CD4-positive, alpha-beta T cell treated with Interleukin-15 for 4 hours (primary cell): ENCODE measurements at regions not wholly inside any gene's neighbourhood (a gene's known extent, or its start where the extent isn't known, plus 50 kb on each side); places are given as distances from the start of the nearest gene placed in this dataset.
"Not testable (repeated sequence)": the region's sequence is repeated elsewhere in the genome, so short reads cannot be mapped to it uniquely, and the experiment has no call there.

Experiments
- DNase-seq: peaks from one replicate; pipeline ENCODE4 v3.0.0-alpha.2; 2020; ENCODE audit warnings: low spot score

- no peak for DNase-seq
Observed at GRCh38 chr4:112775801-112776200, 138.9 kb downstream of the LARP7 start.

DNA sequence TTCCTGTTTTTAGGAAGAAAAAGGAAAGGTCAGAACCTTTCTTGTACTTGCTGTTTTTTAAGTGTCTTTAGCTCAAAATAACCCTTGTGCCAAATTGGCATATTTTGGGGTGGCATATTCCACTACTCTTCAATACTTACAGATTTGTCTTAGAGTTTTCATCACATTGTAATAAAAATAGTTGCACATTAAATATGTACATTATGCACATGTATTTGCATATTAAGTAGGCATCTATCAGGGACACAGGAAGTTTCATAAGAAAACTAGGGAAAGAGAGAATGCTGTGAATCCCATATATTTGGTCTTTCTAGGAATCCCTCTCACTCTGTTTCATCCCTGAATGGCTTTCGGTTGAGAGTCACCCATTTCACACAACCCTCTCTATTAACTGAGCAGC lies 139.6 kb downstream of the LARP7 start:
- no peak for DNase-seq

- no peak for DNase-seq
Observed at GRCh38 chr4:112778520-112778919, 141.6 kb downstream of the LARP7 start.

DNA sequence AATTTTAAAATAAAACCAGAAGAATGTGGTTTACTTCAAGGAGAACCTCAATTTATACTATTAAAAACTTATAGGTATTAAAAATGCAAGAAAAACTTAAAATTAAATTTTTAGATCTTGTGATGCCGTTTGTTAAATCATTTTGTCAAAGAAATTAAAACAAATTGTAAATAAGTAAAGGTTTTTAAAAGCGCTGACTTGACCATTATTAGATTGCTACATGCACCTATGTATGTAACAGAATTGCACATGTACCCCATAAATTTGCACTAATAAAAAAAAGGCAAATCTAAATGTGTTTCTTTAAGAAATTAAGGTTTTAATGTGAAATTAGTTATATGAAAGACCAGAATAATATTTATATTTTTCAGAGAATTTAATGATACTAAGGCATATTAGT lies 156.1 kb downstream of the LARP7 start:
- no peak for DNase-seq

DNA sequence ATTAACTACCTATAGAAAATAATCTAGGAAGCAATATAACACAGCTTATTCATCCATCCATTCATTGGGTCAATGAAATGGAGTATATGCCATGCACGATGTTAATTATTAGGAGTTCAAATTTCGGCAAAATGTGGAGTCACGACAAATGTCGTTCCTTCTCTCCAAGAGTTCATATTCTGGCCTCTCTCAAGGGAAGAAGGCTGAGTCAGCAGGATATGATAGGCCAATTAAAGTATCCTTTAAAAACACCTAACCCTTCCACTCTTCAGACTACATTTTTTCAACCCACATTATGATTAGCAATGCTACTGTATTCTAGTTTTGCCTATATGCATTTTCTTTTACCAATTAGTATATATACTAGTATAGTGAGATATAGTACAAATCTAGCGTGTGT lies 163.1 kb downstream of the LARP7 start:
- DNase-seq: no peak

DNA sequence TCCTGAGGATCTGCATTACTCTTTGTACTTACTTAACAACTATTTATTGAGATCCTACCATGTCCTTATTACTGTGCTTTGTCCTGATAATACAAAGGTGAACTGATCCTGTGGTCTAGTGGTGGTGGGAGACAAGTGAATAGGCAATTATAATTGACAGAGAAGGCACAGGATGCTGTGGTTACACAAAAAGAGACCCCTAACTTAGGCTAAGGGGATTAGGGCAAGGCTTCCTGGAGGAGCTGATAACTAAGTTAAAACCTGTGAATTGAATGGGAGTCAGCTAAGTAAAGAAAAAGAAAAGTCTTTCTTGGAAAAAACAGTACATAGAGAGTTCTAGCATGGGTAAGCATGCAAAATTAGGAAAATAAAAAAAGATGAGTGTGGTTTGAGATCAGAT lies 164.4 kb downstream of the LARP7 start:
- DNase-seq: no peak

- no peak for DNase-seq
Observed at GRCh38 chr4:112802780-112803179, 165.8 kb downstream of the LARP7 start.

DNA sequence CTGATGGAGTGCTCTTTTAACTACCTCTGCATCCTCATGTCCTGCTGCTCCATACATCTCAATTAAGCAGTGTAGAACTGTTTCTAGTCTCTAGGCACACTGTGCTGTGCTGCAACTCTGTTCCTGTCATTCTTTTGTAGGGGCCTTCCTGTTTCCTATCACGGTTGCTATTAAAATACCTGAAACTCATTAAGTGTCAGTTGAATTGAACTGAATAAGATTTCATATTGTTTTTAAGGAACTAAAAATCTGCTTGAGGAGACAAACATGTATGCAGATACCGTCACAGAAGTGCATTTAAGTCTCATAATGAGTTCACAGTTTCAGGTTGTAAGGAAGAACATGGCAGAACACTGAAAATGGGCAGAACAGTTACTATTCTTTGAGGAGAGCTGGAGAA lies 170.1 kb downstream of the LARP7 start:
- DNase-seq: no peak

- no peak for DNase-seq
Observed at GRCh38 chr4:112808001-112808400, 171.1 kb downstream of the LARP7 start.

GRCh38 chr4:112813790-112814189 lies 176.8 kb downstream of the LARP7 start:
- DNase-seq: no peak

- DNase-seq: no peak
Observed at GRCh38 chr4:112817933-112818593, 181.1 kb downstream of the LARP7 start.

DNA sequence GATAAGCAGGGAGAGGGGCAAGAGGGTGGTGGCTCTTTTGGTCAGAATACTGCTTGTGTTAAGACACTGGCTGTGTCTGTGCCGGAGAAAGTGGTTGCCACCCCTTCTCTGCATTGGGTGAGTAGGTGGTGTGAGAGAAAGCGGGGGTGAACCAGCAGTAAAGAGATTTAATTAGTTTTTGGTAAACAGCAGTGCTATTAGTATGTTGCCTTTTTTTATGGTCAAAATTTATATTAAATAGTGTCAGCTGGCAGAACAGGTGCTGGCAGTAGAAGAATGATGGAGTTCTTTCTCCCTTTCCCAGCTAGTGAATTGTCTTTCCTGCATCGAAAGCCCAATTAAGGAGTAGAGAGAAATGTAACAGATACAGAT lies 181.6 kb downstream of the LARP7 start:
- DNase-seq: no peak

GRCh38 chr4:112819729-112820128 lies 182.8 kb downstream of the LARP7 start:
- no peak for DNase-seq

DNA sequence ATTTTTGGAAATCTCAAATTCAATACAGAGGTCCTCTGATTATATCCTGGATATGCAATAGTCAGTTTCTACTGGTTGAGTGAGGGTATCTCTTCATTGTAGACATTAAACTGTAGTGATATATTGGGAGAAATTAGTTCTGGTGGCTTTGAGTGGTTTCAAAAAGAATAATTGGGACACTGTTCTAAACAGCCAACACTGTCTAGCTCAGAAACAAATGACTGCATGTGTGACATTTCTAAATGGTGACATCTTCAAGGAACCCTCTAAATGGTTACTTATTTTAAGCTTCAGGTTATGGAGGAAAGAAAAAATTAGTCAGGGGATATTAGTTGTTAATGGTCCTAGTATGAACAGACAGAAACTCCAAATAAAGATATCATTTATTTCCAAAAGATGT lies 186.2 kb downstream of the LARP7 start:
- DNase-seq: no peak

DNA sequence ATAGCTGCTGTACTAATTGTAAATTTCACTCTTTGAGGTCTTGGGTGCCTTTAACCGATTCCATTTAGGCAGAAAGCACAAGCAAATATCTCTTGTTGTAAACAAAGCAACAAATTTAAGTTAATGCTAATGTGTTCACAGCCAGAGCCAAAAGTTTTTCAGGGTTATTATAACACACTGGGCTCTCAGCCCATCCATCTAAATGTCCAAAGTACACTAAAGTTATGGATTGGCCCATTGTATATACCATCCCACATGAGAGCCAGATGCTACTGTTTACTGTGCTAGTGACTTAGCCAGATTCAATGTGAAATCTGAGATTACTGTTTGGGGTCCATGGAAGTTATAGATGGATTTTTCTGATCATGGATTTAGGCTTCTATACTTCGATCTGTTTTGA lies 186.7 kb downstream of the LARP7 start:
- DNase-seq: no peak

DNA sequence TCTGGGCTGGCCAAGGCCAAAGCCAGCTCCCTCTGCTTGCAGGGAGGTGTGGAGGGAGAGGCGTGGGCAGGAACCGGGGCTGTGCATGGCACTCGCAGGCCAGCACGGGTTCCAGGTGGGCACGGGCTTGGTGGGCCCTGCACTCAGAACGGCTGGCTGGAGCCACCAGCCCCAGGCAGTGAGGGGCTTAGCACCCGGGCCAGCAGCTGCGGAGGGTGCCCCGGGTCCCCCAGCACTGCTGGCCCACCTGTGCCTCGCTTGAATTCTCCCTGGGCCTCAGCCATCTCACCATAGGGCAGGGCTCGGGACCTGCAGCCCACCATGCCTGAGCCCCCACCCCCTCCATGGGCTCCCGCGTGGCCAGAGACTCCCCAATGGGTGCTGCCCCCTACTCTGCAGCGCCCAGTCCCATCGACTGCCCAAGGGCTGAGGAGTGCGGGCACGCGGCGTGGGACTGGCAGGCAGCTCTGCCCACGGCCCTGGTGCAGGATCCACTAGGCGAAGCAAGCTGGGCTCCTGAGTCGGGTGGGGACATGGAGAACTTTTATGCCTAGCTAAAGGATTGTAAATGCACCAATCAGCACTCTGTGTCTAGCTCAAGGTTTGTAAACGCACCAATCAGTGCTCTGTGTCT lies 193.9 kb downstream of the LARP7 start:
- DNase-seq: no peak

- no peak for DNase-seq
Observed at GRCh38 chr4:112832493-112832892, 195.6 kb downstream of the LARP7 start.

GRCh38 chr4:112836895-112837294 lies 200.0 kb downstream of the LARP7 start:
- no peak for DNase-seq

DNA sequence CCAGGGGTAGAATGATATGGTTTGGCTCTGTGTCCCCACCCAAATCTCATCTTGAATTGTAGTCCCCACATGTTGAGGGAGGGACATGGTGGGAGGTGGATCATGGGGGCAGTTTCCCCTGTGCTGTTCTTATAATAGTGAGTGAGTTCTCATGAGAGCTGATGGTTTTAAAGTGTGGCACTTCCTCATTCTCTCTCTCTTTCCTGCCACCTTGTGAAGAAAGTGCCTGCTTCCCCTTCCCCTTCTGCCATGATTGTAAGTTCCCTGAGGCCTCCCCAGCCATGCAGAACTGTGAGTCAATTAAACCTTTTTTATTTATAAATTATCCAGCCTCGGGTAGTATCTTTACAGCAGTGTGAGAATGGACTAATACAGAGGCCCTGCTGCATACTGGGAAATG lies 201.1 kb downstream of the LARP7 start:
- DNase-seq: not testable (repeated sequence)

DNA sequence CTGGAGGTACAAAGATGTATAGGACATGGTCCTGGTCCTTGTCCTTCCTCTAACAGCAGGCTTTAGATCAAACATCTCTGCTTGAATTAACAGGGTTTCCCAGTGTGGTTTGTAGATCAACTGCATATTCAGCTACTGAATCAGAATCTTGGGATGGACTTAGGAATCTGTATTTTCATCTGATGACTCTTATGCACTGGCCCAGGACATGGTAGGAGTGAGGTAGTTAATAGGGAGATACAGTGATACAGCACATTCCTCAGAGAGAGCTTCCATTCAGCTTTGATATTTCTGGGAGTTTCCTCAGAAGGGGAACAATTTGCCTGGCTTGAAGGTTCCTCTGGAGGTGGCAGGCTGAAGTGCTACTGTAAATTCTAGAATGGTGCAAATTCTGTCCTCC lies 203.1 kb downstream of the LARP7 start:
- no peak for DNase-seq

GRCh38 chr4:112840619-112841018 lies 203.7 kb downstream of the LARP7 start:
- DNase-seq: no peak

GRCh38 chr4:112842513-112842912 lies 205.6 kb downstream of the LARP7 start:
- no peak for DNase-seq

- DNase-seq: no peak
Observed at GRCh38 chr4:112845386-112845785, 204.1 kb upstream of the ANK2 start.

DNA sequence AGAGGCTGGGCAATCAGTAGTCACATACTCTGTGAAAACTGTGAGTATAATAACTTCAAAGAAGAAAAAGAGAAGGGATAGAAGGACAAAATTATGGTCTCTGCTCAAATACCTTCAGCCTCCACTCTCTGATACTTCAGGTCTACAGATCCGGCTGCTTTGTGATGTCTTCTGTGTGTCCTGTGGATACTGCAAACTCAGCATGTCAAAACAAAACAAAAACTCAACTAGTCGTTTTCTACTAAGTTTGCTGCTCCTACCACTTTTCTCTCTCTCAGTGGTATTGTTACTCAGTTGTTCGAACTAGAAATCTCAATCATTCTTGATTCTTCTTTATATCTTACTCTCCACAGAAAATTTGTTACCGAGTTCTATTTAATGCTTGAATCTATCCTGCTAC lies 202.4 kb upstream of the ANK2 start:
- DNase-seq: no peak
